ENCODE measurements at regions not wholly inside any gene's neighbourhood (a gene's known extent, or its start where the extent isn't known, plus 50 kb on each side); places are given as distances from the start of the nearest gene placed in this dataset.
"Not testable (repeated sequence)": the region's sequence is repeated elsewhere in the genome, so short reads cannot be mapped to it uniquely, and the experiment has no call there.

GRCh38 chr1:5684791-5685190 is 307.4 kb downstream of the NPHP4 start:
- DNase-seq = no peak

GRCh38 chr1:5683446-5683845 is 308.8 kb downstream of the NPHP4 start:
- no peak for DNase-seq

- no peak for DNase-seq
These were observed 309.5 kb downstream of the NPHP4 start for GRCh38 chr1:5682626-5683225.

GRCh38 chr1:5681654-5682053 is 310.6 kb downstream of the NPHP4 start:
- no peak for DNase-seq

- DNase-seq = no peak
These were observed 311.6 kb downstream of the NPHP4 start for GRCh38 chr1:5680600-5680999.

- DNase-seq = no peak
These were observed 313.5 kb downstream of the NPHP4 start for GRCh38 chr1:5678759-5679158.

- DNase-seq = not testable (repeated sequence)
These were observed 319.9 kb downstream of the NPHP4 start for GRCh38 chr1:5672355-5672754.

GRCh38 chr1:5670590-5671350 is 321.5 kb downstream of the NPHP4 start:
- no peak for DNase-seq

- DNase-seq = peak; percentile 21
These were observed 324.5 kb downstream of the NPHP4 start for GRCh38 chr1:5667513-5668325.

GRCh38 chr1:5664906-5665875 is 327.0 kb downstream of the NPHP4 start:
- no peak for DNase-seq

- DNase-seq = no peak
These were observed 328.0 kb downstream of the NPHP4 start for GRCh38 chr1:5664081-5664768.

GRCh38 chr1:5662744-5663126 is 329.5 kb downstream of the NPHP4 start:
- no peak for DNase-seq

GRCh38 chr1:5662086-5662743 is 330.0 kb downstream of the NPHP4 start:
- DNase-seq = no peak

- DNase-seq = no peak
These were observed 330.8 kb downstream of the NPHP4 start for GRCh38 chr1:5661196-5662085.

- no peak for DNase-seq
These were observed 331.9 kb downstream of the NPHP4 start for GRCh38 chr1:5660141-5660935.

GRCh38 chr1:5659606-5660005 is 332.6 kb downstream of the NPHP4 start:
- DNase-seq = no peak

GRCh38 chr1:5658340-5659316 is 333.6 kb downstream of the NPHP4 start:
- DNase-seq = no peak

All from CD4-positive, alpha-beta T cell treated with Interleukin-21 for 1 hour (primary cell).